Keratinocyte (primary cell): ENCODE measurements at regions not wholly inside any gene's neighbourhood (a gene's known extent, or its start where the extent isn't known, plus 50 kb on each side); places are given as distances from the start of the nearest gene placed in this dataset.

Source experiments
- DNase-seq: peaks from one replicate; pipeline ENCODE4 v3.0.0-alpha.2; 2011; ENCODE audit warnings: low read depth, missing footprints, low spot score
- FAIRE-seq: peaks from 2 replicates; lab custom pipeline; 2011; peaks lifted over from hg19 to GRCh38; lab: Jason Lieb, UNC
- H2AFZ ChIP-seq: 2 replicates; pipeline ENCODE4 v1.6.0; 2012; ENCODE audit warnings: low read length, control low read depth, inconsistent platforms; ENCODE audit not compliant: control insufficient read depth
- H3K27ac ChIP-seq: 2 replicates; pipeline ENCODE4 v1.5.1; 2011; ENCODE audit warnings: low read length; ENCODE audit not compliant: control insufficient read depth, insufficient read depth
- H3K27me3 ChIP-seq: 3 replicates; pipeline ENCODE4 v1.6.0; 2011; ENCODE audit warnings: low read length; ENCODE audit not compliant: control insufficient read depth, insufficient read depth; ENCODE audit errors: extremely low read depth
- H3K36me3 ChIP-seq, 2 experiments: 2 replicates in 1 of 2; 3 replicates in 1 of 2; pipeline ENCODE4 v1.5.1; 2011; ENCODE audit warnings: low read length in 2 of 2, mild to moderate bottlenecking in 1 of 2; ENCODE audit not compliant: control insufficient read depth in 2 of 2, insufficient read depth in 2 of 2; ENCODE audit errors: extremely low read depth in 1 of 2
- H3K4me1 ChIP-seq: 3 replicates; pipeline ENCODE4 v1.5.1; 2011; ENCODE audit warnings: low read length; ENCODE audit not compliant: control insufficient read depth, insufficient read depth; ENCODE audit errors: extremely low read depth
- H3K4me2 ChIP-seq: 3 replicates; pipeline ENCODE4 v1.6.0; 2011; ENCODE audit warnings: low read depth, low read length; ENCODE audit not compliant: control insufficient read depth, insufficient read depth; ENCODE audit errors: extremely low read depth
- H3K4me3 ChIP-seq, 3 experiments: fragments of 200-600 bp in 1 of 3; sonication (generic) in 1 of 3; 2 replicates in 2 of 3; 3 replicates in 1 of 3; pipeline ENCODE4 v1.5.1; 2011 to 2016; ENCODE audit warnings: low read length in 3 of 3, mild to moderate bottlenecking in 3 of 3, control low read depth in 2 of 3, inconsistent platforms in 1 of 3, low read depth in 1 of 3, mixed read lengths in 1 of 3, mixed run types in 1 of 3, moderate library complexity in 1 of 3; ENCODE audit not compliant: control insufficient read depth in 2 of 3, insufficient read depth in 2 of 3; ENCODE audit errors: extremely low read depth in 1 of 3
- H3K79me2 ChIP-seq: 2 replicates; pipeline ENCODE4 v1.6.0; 2012; ENCODE audit warnings: low read length; ENCODE audit not compliant: control insufficient read depth, insufficient read depth
- H3K9ac ChIP-seq: 3 replicates; pipeline ENCODE4 v1.6.0; 2011; ENCODE audit warnings: low read length; ENCODE audit not compliant: control insufficient read depth, insufficient read depth; ENCODE audit errors: extremely low read depth
- H3K9me1 ChIP-seq: 3 replicates; pipeline ENCODE4 v1.6.0; 2011; ENCODE audit warnings: low read length; ENCODE audit not compliant: control insufficient read depth, insufficient read depth; ENCODE audit errors: extremely low read depth
- H3K9me3 ChIP-seq: 2 replicates; pipeline ENCODE4 v1.5.1; 2012; ENCODE audit warnings: low read depth, low read length; ENCODE audit not compliant: control insufficient read depth
- H4K20me1 ChIP-seq: 3 replicates; pipeline ENCODE4 v1.6.0; 2011; ENCODE audit warnings: low read length; ENCODE audit not compliant: control insufficient read depth, insufficient read depth; ENCODE audit errors: extremely low read depth
- CTCF ChIP-seq, 3 experiments: IDR thresholded peaks in 1 of 3; conservative IDR thresholded peaks in 1 of 3; optimal IDR thresholded peaks in 1 of 3; 2 replicates in 2 of 3; 3 replicates in 1 of 3; pipeline versions ENCODE3 to v1.5.1; 2011; ENCODE audit warnings: low read length in 3 of 3, mild to moderate bottlenecking in 3 of 3, moderate library complexity in 2 of 3, control low read depth in 1 of 3, inconsistent platforms in 1 of 3; ENCODE audit not compliant: insufficient read depth in 2 of 3; ENCODE audit errors: extremely low read depth in 1 of 3
- EZH2 ChIP-seq: IDR thresholded peaks from one replicate; pipeline ENCODE4 v1.6.1; 2012; ENCODE audit warnings: inconsistent platforms, mild to moderate bottlenecking, low read length, moderate library complexity
- dilution Hi-C: fragments of 300-500 bp; cut with MboI; formaldehyde crosslinking; loops from one replicate; pipeline ENCODE4 v1.7.0; 2020; ENCODE audit warnings: low sequenced_read_pairs; ENCODE audit not compliant: extremely low pct_ligation_motif_present

GRCh38 chr7:82517050-82517449, 73.5 kb upstream of the CACNA2D1 start:
- FAIRE-seq (no peak), DNase-seq (no peak)
- no peaks in the 10 kb centered on the region for H3K36me3 ChIP-seq
- no peaks in the 10 kb centered on the region for H3K9me1 ChIP-seq
- H2AFZ ChIP-seq, result no peak overlapping the region
- no peaks in the 10 kb centered on the region for H3K4me1 ChIP-seq
- no peak overlapping the region for H3K27ac ChIP-seq
- H3K9ac ChIP-seq, result no peak overlapping the region
- no peaks in the 10 kb centered on the region for H3K27me3 ChIP-seq
- H3K4me3 ChIP-seq, result no peak overlapping the region
- H3K4me2 ChIP-seq, result no peak overlapping the region
- H3K79me2 ChIP-seq, result no peaks in the 10 kb centered on the region
- dilution Hi-C loops, result no loop called here
- H4K20me1 ChIP-seq, result no peaks in the 10 kb centered on the region
- TF ChIP-seq EZH2, result no peak
- no peak for TF ChIP-seq CTCF (optimal IDR thresholded peaks at IDR 0.05 in 1 of 3, IDR thresholded peaks at IDR 0.05 in 1 of 3, conservative IDR thresholded peaks at IDR 0.05 in 1 of 3; ENCODE audit: extremely low read depth in 1 of 3, insufficient read depth in 2 of 3, low read length in 3 of 3)
- H3K9me3 ChIP-seq, result no peaks in the 10 kb centered on the region

GRCh38 chr7:82511542-82511941, 68.0 kb upstream of the CACNA2D1 start:
- no peaks in the 10 kb centered on the region for H3K9me3 ChIP-seq
- no peaks in the 10 kb centered on the region for H3K9me1 ChIP-seq
- H3K36me3 ChIP-seq, result no peaks in the 10 kb centered on the region
- H3K79me2 ChIP-seq, result no peaks in the 10 kb centered on the region
- H3K4me2 ChIP-seq, result no peak overlapping the region
- no peak overlapping the region for H3K9ac ChIP-seq
- H3K27ac ChIP-seq, result no peak overlapping the region
- TF ChIP-seq CTCF (optimal IDR thresholded peaks at IDR 0.05 in 1 of 3, IDR thresholded peaks at IDR 0.05 in 1 of 3, conservative IDR thresholded peaks at IDR 0.05 in 1 of 3; ENCODE audit: extremely low read depth in 1 of 3, insufficient read depth in 2 of 3, low read length in 3 of 3), result no peak
- no peak for TF ChIP-seq EZH2
- H2AFZ ChIP-seq, result no peak overlapping the region
- H3K4me3 ChIP-seq, result no peak overlapping the region
- peaks cover 6% of the 10 kb centered on the region for H3K4me1 ChIP-seq
- FAIRE-seq (no peak), DNase-seq (no peak)
- H4K20me1 ChIP-seq, result no peaks in the 10 kb centered on the region
- no peaks in the 10 kb centered on the region for H3K27me3 ChIP-seq
- dilution Hi-C loops, result no loop called here
